ENCODE measurements at regions not wholly inside any gene's neighbourhood (a gene's known extent, or its start where the extent isn't known, plus 50 kb on each side); places are given as distances from the start of the nearest gene placed in this dataset.

- no peak for TF ChIP-seq CTCF (IDR thresholded peaks at IDR 0.05)
- TF ChIP-seq EP300 (IDR thresholded peaks at IDR 0.05; ENCODE audit: borderline replicate concordance in 1 of 2, low read depth in 1 of 2, low read length in 1 of 2): no peak
- no peak for TF ChIP-seq POLR2AphosphoS5 (IDR thresholded peaks at IDR 0.05; ENCODE audit: low read depth, low read length)
- no peak for TF ChIP-seq TAF1 (IDR thresholded peaks at IDR 0.05; ENCODE audit: borderline replicate concordance, low read depth, low read length)
- TF ChIP-seq USF2 (IDR thresholded peaks at IDR 0.05; ENCODE audit: borderline replicate concordance, low read depth, low read length): no peak
- TF ChIP-seq RCOR1 (IDR thresholded peaks at IDR 0.05; ENCODE audit: low read length): no peak
- no peak for TF ChIP-seq MAX (IDR thresholded peaks at IDR 0.05; ENCODE audit: low read depth)
- TF ChIP-seq TCF12 (IDR thresholded peaks at IDR 0.05): no peak
- no peak for TF ChIP-seq TEAD4 (IDR thresholded peaks at IDR 0.05; ENCODE audit: borderline replicate concordance, insufficient read depth)
- TF ChIP-seq JUND (IDR thresholded peaks at IDR 0.05): no peak
- TF ChIP-seq RAD21 (IDR thresholded peaks at IDR 0.05; ENCODE audit: low read length): no peak
- TF ChIP-seq NRF1 (IDR thresholded peaks at IDR 0.05; ENCODE audit: low read depth, low read length): no peak
Measured at GRCh38 chr14:97462081-97462480, 664.9 kb downstream of the VRK1 start.

Data from SK-N-SH (cell line).